Mucosa of descending colon (tissue), 3 donors: ENCODE measurements at regions not wholly inside any gene's neighbourhood (a gene's known extent, or its start where the extent isn't known, plus 50 kb on each side); places are given as distances from the start of the nearest gene placed in this dataset.

ENCODE experiments used
- ATAC-seq: fragments of 200-7000 bp; cut with Tn5 transposase; one replicate; pipeline ENCODE4 v1.9.1; 2020; ENCODE audit warnings: mild to moderate bottlenecking, moderate library complexity
- DNase-seq, 3 donors: peaks; one replicate each; pipeline ENCODE4 v3.0.0-alpha.2; 2020
- H3K36me3 ChIP-seq: fragments of 200-600 bp; one replicate; pipeline ENCODE4 v1.8.0; 2021; ENCODE audit warnings: low read depth, mild to moderate bottlenecking
- H3K4me1 ChIP-seq: fragments of 200-600 bp; one replicate; pipeline ENCODE4 v1.8.0; 2021; ENCODE audit warnings: low read depth, mild to moderate bottlenecking
- H3K4me3 ChIP-seq: fragments of 200-600 bp; one replicate; pipeline ENCODE4 v1.8.0; 2021; ENCODE audit warnings: mild to moderate bottlenecking
- H3K9me3 ChIP-seq: fragments of 200-600 bp; one replicate; pipeline ENCODE4 v1.8.0; 2021; ENCODE audit warnings: mild to moderate bottlenecking
- CTCF ChIP-seq: fragments of 200-600 bp; IDR thresholded peaks from one replicate; pipeline ENCODE4 v1.8.0; 2022; ENCODE audit warnings: antibody characterized with exemption, mild to moderate bottlenecking
- intact Hi-C, 2 donors: fragments of 100-400 bp; cut with DNase I in 1 of 2; cut with micrococcal nuclease in 1 of 2; formaldehyde crosslinking; loops; one replicate each; pipeline versions ENCODE4 v1.11.0 to v1.11.1; 2022; cut with DNase I, micrococcal nuclease
- donor health status: DM: no; HTN: no; CAD: no; lungs with moderate emphysema.
- donor health status: DM: no; HTN: no; CAD: no.
- donor health status: DM: no; HTN: yes; CAD: no.

GRCh38 chr17:54007855-54008254 lies 185.1 kb downstream of the KIF2B start:
- DNase-seq = no peak
- Histone ChIP-seq H3K9me3 (peaks cover 26% of the 10 kb centered on the region), H3K36me3 (no peaks in the 10 kb centered on the region), H3K4me3 (no peak overlapping the region), H3K4me1 (no peaks in the 10 kb centered on the region)
- no peak for TF ChIP-seq CTCF
- intact Hi-C loops = no loop called here
- no peak for ATAC-seq

- DNase-seq (no peak), ATAC-seq (no peak)
- no peak for TF ChIP-seq CTCF
- intact Hi-C loops = no loop called here
- no peaks in the 10 kb centered on the region for H3K4me1 ChIP-seq
- H3K4me3 ChIP-seq = no peak overlapping the region
- peaks cover 31% of the 10 kb centered on the region for H3K9me3 ChIP-seq
- H3K36me3 ChIP-seq = no peaks in the 10 kb centered on the region
These were observed 186.8 kb downstream of the KIF2B start for GRCh38 chr17:54009502-54009901.

- Histone ChIP-seq H3K4me3 (no peak overlapping the region), H3K9me3 (peaks cover 38% of the 10 kb centered on the region), H3K36me3 (no peaks in the 10 kb centered on the region), H3K4me1 (no peaks in the 10 kb centered on the region)
- intact Hi-C loops = no loop called here
- ATAC-seq (no peak), DNase-seq (no peak)
- TF ChIP-seq CTCF = no peak
These were observed 190.3 kb downstream of the KIF2B start for GRCh38 chr17:54013072-54013471.

GRCh38 chr17:54015734-54016133 lies 193.0 kb downstream of the KIF2B start:
- H3K9me3 ChIP-seq = peaks cover 40% of the 10 kb centered on the region
- no peaks in the 10 kb centered on the region for H3K4me1 ChIP-seq
- TF ChIP-seq CTCF = no peak
- H3K4me3 ChIP-seq = no peak overlapping the region
- H3K36me3 ChIP-seq = no peaks in the 10 kb centered on the region
- no peak for ATAC-seq
- intact Hi-C loops = no loop called here
- DNase-seq = no peak

GRCh38 chr17:54021418-54021817 lies 198.7 kb downstream of the KIF2B start:
- H3K4me3 ChIP-seq = no peak overlapping the region
- no peaks in the 10 kb centered on the region for H3K36me3 ChIP-seq
- H3K9me3 ChIP-seq = peaks cover 22% of the 10 kb centered on the region
- intact Hi-C loops = no loop called here
- ATAC-seq (no peak), DNase-seq (no peak)
- TF ChIP-seq CTCF = no peak
- no peaks in the 10 kb centered on the region for H3K4me1 ChIP-seq

- ATAC-seq = no peak
- H3K9me3 ChIP-seq = peaks cover 28% of the 10 kb centered on the region
- no peak for DNase-seq
- intact Hi-C loops = no loop called here
- no peak overlapping the region for H3K4me3 ChIP-seq
- no peak for TF ChIP-seq CTCF
- H3K4me1 ChIP-seq = no peaks in the 10 kb centered on the region
- H3K36me3 ChIP-seq = no peaks in the 10 kb centered on the region
These were observed 206.4 kb downstream of the KIF2B start for GRCh38 chr17:54028986-54029580.
